Vagina (tissue), 2 donors: ENCODE measurements at regions not wholly inside any gene's neighbourhood (a gene's known extent, or its start where the extent isn't known, plus 50 kb on each side); places are given as distances from the start of the nearest gene placed in this dataset.
A peak's percentile ranks its signal among the peaks of the same experiment; 100 is the strongest.

Experiments
- DNase-seq, 2 donors: peaks; one replicate each; pipeline ENCODE4 v3.0.0-alpha.2; 2017; ENCODE audit errors: extremely low spot score in 2 of 2
- H3K27ac ChIP-seq: fragments of 200-600 bp; sonication (generic); one replicate; pipeline ENCODE4 v1.5.1; 2019
- H3K27me3 ChIP-seq: fragments of 200-600 bp; sonication (generic); one replicate; pipeline ENCODE4 v1.5.1; 2019
- H3K36me3 ChIP-seq, 2 donors: fragments of 200-600 bp; sonication (generic); one replicate each; pipeline ENCODE4 v1.5.1; 2017 to 2019
- H3K4me1 ChIP-seq: fragments of 200-600 bp; sonication (generic); one replicate; pipeline ENCODE4 v1.5.1; 2019
- H3K4me3 ChIP-seq, 2 donors: fragments of 200-600 bp; sonication (generic); 1 replicate in 1 of 2; 2 replicates in 1 of 2; pipeline ENCODE4 v1.5.1; 2016 to 2019
- H3K9me3 ChIP-seq: fragments of 200-600 bp; sonication (generic); one replicate; pipeline ENCODE4 v1.5.1; 2019
- CTCF ChIP-seq, 3 experiments: fragments of 450-650 bp in 2 of 3; fragments of 200-600 bp in 1 of 3; sonication (generic) in 1 of 3; IDR thresholded peaks; one replicate each; pipeline ENCODE4 v1.5.1; 2017 to 2019; ENCODE audit warnings: antibody characterized with exemption in 3 of 3, mild to moderate bottlenecking in 2 of 3, moderate library complexity in 2 of 3
- POLR2A ChIP-seq, 2 donors: fragments of 450-650 bp; IDR thresholded peaks; one replicate each; pipeline ENCODE4 v1.6.1; 2017; ENCODE audit warnings: antibody characterized with exemption in 2 of 2, mild to moderate bottlenecking in 2 of 2, moderate library complexity in 2 of 2
- POLR2AphosphoS5 ChIP-seq, 2 donors: sonication (generic); formaldehyde crosslinking; IDR thresholded peaks; one replicate each; pipeline ENCODE4 v1.9.0; 2017; ENCODE audit warnings: antibody characterized with exemption in 2 of 2, mild to moderate bottlenecking in 2 of 2, low read depth in 1 of 2; ENCODE audit not compliant: insufficient read depth in 1 of 2
- intact Hi-C: fragments of 100-400 bp; cut with DNase I; formaldehyde crosslinking; loops from one replicate; pipeline ENCODE4 v1.15.1; 2023

GRCh38 chr1:162918151-162918754 is 57.3 kb upstream of the CCDC190 start:
- no peaks in the 10 kb centered on the region for H3K27me3 ChIP-seq
- intact Hi-C loops, result no loop called here

GRCh38 chr1:162916821-162917613 is 56.0 kb upstream of the CCDC190 start:
- no peak for DNase-seq
- Histone ChIP-seq H3K4me1 (no peaks in the 10 kb centered on the region), H3K9me3 (no peaks in the 10 kb centered on the region), H3K27me3 (no peaks in the 10 kb centered on the region), H3K4me3 (no peak overlapping the region), H3K36me3 (no peaks in the 10 kb centered on the region), H3K27ac (no peak overlapping the region)
- TF ChIP-seq POLR2AphosphoS5 (IDR thresholded peaks at IDR 0.05; ENCODE audit: insufficient read depth in 1 of 2, low read depth in 1 of 2), result no peak
- no peak for TF ChIP-seq POLR2A (IDR thresholded peaks at IDR 0.05)
- no peak for TF ChIP-seq CTCF (IDR thresholded peaks at IDR 0.05)
- intact Hi-C loops, result no loop called here

More at GRCh38 chr1:162918151-162918754, 57.3 kb upstream of the CCDC190 start:
- no peaks in the 10 kb centered on the region for H3K9me3 ChIP-seq
- H3K4me1 ChIP-seq, result no peaks in the 10 kb centered on the region
- H3K27ac ChIP-seq, result no peak overlapping the region
- no peak overlapping the region for H3K4me3 ChIP-seq
- no peak for DNase-seq
- TF ChIP-seq CTCF (IDR thresholded peaks at IDR 0.05) (no peak), POLR2A (IDR thresholded peaks at IDR 0.05) (no peak), POLR2AphosphoS5 (IDR thresholded peaks at IDR 0.05; ENCODE audit: insufficient read depth in 1 of 2, low read depth in 1 of 2) (no peak)
- no peaks in the 10 kb centered on the region for H3K36me3 ChIP-seq

GRCh38 chr1:162916407-162916806 is 55.4 kb upstream of the CCDC190 start:
- Histone ChIP-seq H3K27ac (no peak overlapping the region), H3K4me1 (no peaks in the 10 kb centered on the region), H3K27me3 (no peaks in the 10 kb centered on the region), H3K4me3 (no peak overlapping the region), H3K36me3 (no peaks in the 10 kb centered on the region), H3K9me3 (no peaks in the 10 kb centered on the region)
- DNase-seq, result no peak
- TF ChIP-seq CTCF (IDR thresholded peaks at IDR 0.05) (no peak), POLR2AphosphoS5 (IDR thresholded peaks at IDR 0.05; ENCODE audit: insufficient read depth in 1 of 2, low read depth in 1 of 2) (no peak)
- intact Hi-C loops, result no loop called here

DNA sequence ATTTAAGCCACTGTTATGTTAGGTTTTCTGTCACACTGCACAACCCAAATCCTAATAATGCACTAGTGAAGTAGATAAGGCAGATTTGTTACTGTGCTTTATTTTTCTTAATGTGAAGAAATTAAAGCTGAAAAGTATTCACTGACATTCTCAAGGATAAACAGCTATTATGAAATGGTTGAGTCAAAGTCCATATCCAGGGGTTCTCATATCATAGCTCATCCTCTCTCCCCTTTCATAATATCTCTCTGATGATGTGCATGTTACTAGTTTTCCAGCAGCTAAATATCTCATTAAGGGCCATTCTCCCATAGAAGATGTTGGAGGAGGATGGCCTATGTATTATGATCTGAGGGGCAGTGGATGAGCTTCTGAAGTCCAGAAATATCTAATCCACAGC is 53.6 kb upstream of the CCDC190 start:
- H3K27ac ChIP-seq, result no peak overlapping the region
- no peaks in the 10 kb centered on the region for H3K4me1 ChIP-seq
- no peak overlapping the region for H3K4me3 ChIP-seq
- TF ChIP-seq POLR2AphosphoS5 (IDR thresholded peaks at IDR 0.05; ENCODE audit: insufficient read depth in 1 of 2, low read depth in 1 of 2), result no peak
- TF ChIP-seq POLR2A (IDR thresholded peaks at IDR 0.05), result no peak
- no peak for TF ChIP-seq CTCF (IDR thresholded peaks at IDR 0.05)
- no peaks in the 10 kb centered on the region for H3K9me3 ChIP-seq
- DNase-seq, result no peak
- H3K27me3 ChIP-seq, result no peaks in the 10 kb centered on the region
- intact Hi-C loops, result no loop called here
- H3K36me3 ChIP-seq, result no peaks in the 10 kb centered on the region

DNA sequence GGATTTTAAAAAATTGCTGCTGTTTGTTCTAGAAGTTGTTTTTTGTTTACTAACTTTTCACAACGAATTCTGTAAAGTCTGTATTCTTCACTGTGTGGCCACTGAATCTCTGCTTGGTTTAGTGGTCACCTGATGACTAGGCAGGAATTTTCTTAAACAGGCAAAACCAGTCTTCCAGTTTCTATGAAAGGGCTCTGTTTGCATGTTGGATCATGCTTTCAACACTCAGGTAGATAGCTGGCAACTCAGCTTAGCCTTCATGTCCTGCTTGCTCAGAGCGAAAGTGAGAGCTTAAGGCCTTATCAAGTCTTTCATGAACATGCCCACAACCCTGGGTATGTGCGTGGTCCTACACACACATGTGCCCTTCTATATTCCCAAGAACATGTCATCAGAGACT is 52.4 kb upstream of the CCDC190 start:
- H3K4me1 ChIP-seq, result no peaks in the 10 kb centered on the region
- TF ChIP-seq POLR2AphosphoS5 (IDR thresholded peaks at IDR 0.05; ENCODE audit: insufficient read depth in 1 of 2, low read depth in 1 of 2) (peak in 1 of 2 donors; percentile 55), POLR2A (IDR thresholded peaks at IDR 0.05) (no peak), CTCF (IDR thresholded peaks at IDR 0.05) (no peak)
- H3K4me3 ChIP-seq, result no peak overlapping the region
- no peak overlapping the region for H3K27ac ChIP-seq
- no peak for DNase-seq
- H3K9me3 ChIP-seq, result no peaks in the 10 kb centered on the region
- intact Hi-C loops, result no loop called here
- no peaks in the 10 kb centered on the region for H3K36me3 ChIP-seq
- no peaks in the 10 kb centered on the region for H3K27me3 ChIP-seq
